ENCODE measurements at regions not wholly inside any gene's neighbourhood (a gene's known extent, or its start where the extent isn't known, plus 50 kb on each side); places are given as distances from the start of the nearest gene placed in this dataset.

DNA sequence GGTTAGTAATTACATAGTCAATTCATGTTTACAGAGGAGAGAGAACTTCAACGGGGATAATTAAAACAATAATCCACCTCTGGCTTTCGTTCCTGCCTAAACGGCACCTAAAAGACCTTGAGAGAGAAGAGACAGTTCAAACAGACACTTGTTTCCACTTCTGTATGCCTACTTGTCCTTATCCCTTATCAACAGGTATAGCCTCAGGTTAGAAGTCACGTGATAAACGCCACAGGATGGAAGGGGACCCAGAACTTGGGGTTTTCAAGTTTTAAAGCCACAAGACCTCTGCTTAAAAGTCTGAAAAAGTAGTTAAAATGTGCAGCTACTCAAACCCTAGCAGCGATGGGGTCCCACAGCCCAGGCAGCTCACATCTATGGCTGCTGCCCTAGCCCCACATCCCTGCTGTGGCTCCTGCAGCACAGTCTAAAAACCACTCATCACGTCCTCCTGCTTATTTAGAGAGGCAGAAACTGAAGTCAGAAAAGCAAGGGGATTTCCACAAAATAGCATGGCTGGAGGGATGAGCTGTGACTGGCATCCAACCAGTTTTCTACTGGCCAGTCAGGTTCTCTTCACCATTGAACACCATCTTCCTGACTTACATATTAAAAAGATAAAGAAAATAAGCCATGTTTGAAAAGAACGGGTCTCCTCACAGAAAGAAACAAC is 51.2 kb upstream of the SEC16B start:
- H3K36me3 ChIP-seq (ENCODE audit: insufficient read depth, low read length), result no peaks in the 10 kb centered on the region
- H2AFZ ChIP-seq (ENCODE audit: low read length), result no peak overlapping the region
- no peaks in the 10 kb centered on the region for H3F3A ChIP-seq (ENCODE audit: insufficient read depth, low read length)
- H3K9me3 ChIP-seq (ENCODE audit: low read length), result no peaks in the 10 kb centered on the region
- H4K20me1 ChIP-seq (ENCODE audit: insufficient read depth, low read length), result no peaks in the 10 kb centered on the region
- no peaks in the 10 kb centered on the region for H3K4me1 ChIP-seq (ENCODE audit: insufficient read depth, low read length, severe bottlenecking)
- H3K27me3 ChIP-seq (ENCODE audit: insufficient read depth, low read length), result no peaks in the 10 kb centered on the region
- H3K4me2 ChIP-seq (ENCODE audit: low read length), result no peak overlapping the region
- H3K27ac ChIP-seq (ENCODE audit: low read depth, low read length, poor library complexity, severe bottlenecking), result no peak overlapping the region
- H3K4me3 ChIP-seq (ENCODE audit: low read depth, low read length, poor library complexity, severe bottlenecking), result no peak overlapping the region
- no peaks in the 10 kb centered on the region for H3K9me2 ChIP-seq (ENCODE audit: low read depth, low read length)
- H3K79me2 ChIP-seq (ENCODE audit: insufficient read depth, low read length), result no peaks in the 10 kb centered on the region
- TF ChIP-seq EZH2 (IDR thresholded peaks at IDR 0.05; ENCODE audit: borderline replicate concordance, low read length), result no peak
- TF ChIP-seq, protein P1, sequence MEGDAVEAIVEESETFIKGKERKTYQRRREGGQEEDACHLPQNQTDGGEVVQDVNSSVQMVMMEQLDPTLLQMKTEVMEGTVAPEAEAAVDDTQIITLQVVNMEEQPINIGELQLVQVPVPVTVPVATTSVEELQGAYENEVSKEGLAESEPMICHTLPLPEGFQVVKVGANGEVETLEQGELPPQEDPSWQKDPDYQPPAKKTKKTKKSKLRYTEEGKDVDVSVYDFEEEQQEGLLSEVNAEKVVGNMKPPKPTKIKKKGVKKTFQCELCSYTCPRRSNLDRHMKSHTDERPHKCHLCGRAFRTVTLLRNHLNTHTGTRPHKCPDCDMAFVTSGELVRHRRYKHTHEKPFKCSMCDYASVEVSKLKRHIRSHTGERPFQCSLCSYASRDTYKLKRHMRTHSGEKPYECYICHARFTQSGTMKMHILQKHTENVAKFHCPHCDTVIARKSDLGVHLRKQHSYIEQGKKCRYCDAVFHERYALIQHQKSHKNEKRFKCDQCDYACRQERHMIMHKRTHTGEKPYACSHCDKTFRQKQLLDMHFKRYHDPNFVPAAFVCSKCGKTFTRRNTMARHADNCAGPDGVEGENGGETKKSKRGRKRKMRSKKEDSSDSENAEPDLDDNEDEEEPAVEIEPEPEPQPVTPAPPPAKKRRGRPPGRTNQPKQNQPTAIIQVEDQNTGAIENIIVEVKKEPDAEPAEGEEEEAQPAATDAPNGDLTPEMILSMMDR (IDR thresholded peaks at IDR 0.05; ENCODE audit: low read length), result no peak
- no peak overlapping the region for H3K9ac ChIP-seq (ENCODE audit: low read length)

DNA sequence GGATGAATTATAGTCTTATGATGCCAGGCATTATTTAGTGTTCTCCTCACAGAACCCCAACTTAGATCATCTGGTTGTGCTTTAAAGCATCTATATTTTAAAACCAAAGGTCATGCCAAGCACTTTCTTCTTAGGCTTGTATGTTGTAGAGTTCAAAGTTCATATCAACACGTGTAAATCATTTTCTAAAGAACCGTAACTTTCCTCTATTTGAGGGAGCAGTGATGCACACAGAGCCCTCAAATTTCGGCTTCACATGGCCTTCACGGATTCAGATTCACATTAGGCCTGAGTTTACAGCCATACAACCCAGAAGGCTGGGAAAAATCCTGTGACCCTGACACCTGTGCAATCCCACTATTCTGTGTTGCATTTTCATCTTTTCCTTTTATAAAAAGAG is 52.1 kb upstream of the SEC16B start:
- TF ChIP-seq, protein P1 (IDR thresholded peaks at IDR 0.05; ENCODE audit: low read length), result no peak
- no peak for TF ChIP-seq EZH2 (IDR thresholded peaks at IDR 0.05; ENCODE audit: borderline replicate concordance, low read length)
- Histone ChIP-seq H3K79me2 (ENCODE audit: insufficient read depth, low read length) (no peaks in the 10 kb centered on the region), H3F3A (ENCODE audit: insufficient read depth, low read length) (no peaks in the 10 kb centered on the region), H4K20me1 (ENCODE audit: insufficient read depth, low read length) (no peaks in the 10 kb centered on the region), H3K4me1 (ENCODE audit: insufficient read depth, low read length, severe bottlenecking) (no peaks in the 10 kb centered on the region), H3K4me2 (ENCODE audit: low read length) (no peak overlapping the region), H3K27ac (ENCODE audit: low read depth, low read length, poor library complexity, severe bottlenecking) (no peak overlapping the region), H3K36me3 (ENCODE audit: insufficient read depth, low read length) (no peaks in the 10 kb centered on the region), H3K9ac (ENCODE audit: low read length) (no peak overlapping the region), H3K27me3 (ENCODE audit: insufficient read depth, low read length) (no peaks in the 10 kb centered on the region), H2AFZ (ENCODE audit: low read length) (no peak overlapping the region), H3K9me2 (ENCODE audit: low read depth, low read length) (no peaks in the 10 kb centered on the region), H3K4me3 (ENCODE audit: low read depth, low read length, poor library complexity, severe bottlenecking) (no peak overlapping the region), H3K9me3 (ENCODE audit: low read length) (no peaks in the 10 kb centered on the region)

DNA sequence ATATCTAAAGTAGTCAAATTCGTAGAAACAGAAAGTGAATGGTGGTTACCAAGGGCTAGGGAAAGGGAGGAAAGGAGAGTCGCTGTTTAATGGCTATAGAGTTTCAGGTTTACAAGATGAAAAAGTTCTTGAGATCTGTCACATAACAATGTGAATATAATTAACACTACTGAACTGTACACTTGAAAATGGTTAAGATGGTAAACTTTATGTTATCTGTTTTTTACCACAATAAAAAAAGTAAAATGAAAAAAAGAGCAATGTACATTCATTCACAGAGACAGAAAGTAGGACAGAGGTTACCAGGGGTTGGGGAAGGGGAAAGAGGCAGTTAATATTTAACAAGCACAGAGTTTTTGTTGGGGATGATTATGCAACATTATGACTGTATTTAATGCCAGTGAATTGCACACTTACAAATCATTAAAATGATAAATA is 53.3 kb upstream of the SEC16B start:
- Histone ChIP-seq H3K4me1 (ENCODE audit: insufficient read depth, low read length, severe bottlenecking) (no peaks in the 10 kb centered on the region), H3K27me3 (ENCODE audit: insufficient read depth, low read length) (no peaks in the 10 kb centered on the region), H4K20me1 (ENCODE audit: insufficient read depth, low read length) (no peaks in the 10 kb centered on the region), H3K9me2 (ENCODE audit: low read depth, low read length) (no peaks in the 10 kb centered on the region), H2AFZ (ENCODE audit: low read length) (no peak overlapping the region), H3K36me3 (ENCODE audit: insufficient read depth, low read length) (no peaks in the 10 kb centered on the region), H3K9ac (ENCODE audit: low read length) (no peak overlapping the region), H3K9me3 (ENCODE audit: low read length) (no peaks in the 10 kb centered on the region), H3K4me3 (ENCODE audit: low read depth, low read length, poor library complexity, severe bottlenecking) (no peak overlapping the region), H3K4me2 (ENCODE audit: low read length) (no peak overlapping the region), H3K79me2 (ENCODE audit: insufficient read depth, low read length) (no peaks in the 10 kb centered on the region), H3K27ac (ENCODE audit: low read depth, low read length, poor library complexity, severe bottlenecking) (no peak overlapping the region), H3F3A (ENCODE audit: insufficient read depth, low read length) (no peaks in the 10 kb centered on the region)
- TF ChIP-seq, protein P1 (IDR thresholded peaks at IDR 0.05; ENCODE audit: low read length), result no peak
- no peak for TF ChIP-seq EZH2 (IDR thresholded peaks at IDR 0.05; ENCODE audit: borderline replicate concordance, low read length)

All from OCI-LY1 (cell line).